Colonic mucosa (tissue), 4 donors: ENCODE measurements at regions not wholly inside any gene's neighbourhood (a gene's known extent, or its start where the extent isn't known, plus 50 kb on each side); places are given as distances from the start of the nearest gene placed in this dataset.

Experiments used
- DNase-seq: peaks from one replicate; pipeline ENCODE4 v3.0.0-alpha.2; 2020
- H3K27ac ChIP-seq: fragments of 200-600 bp; one replicate; pipeline ENCODE4 v1.8.0; 2021
- H3K27me3 ChIP-seq: fragments of 200-600 bp; one replicate; pipeline ENCODE4 v1.8.0; 2021
- H3K36me3 ChIP-seq: fragments of 200-600 bp; one replicate; pipeline ENCODE4 v1.8.0; 2021
- H3K4me1 ChIP-seq: fragments of 200-600 bp; one replicate; pipeline ENCODE4 v1.8.0; 2021; ENCODE audit warnings: mild to moderate bottlenecking
- H3K4me3 ChIP-seq: fragments of 200-600 bp; one replicate; pipeline ENCODE4 v1.8.0; 2021
- H3K9ac ChIP-seq, 2 donors: one replicate each; pipeline ENCODE4 v1.7.0; 2013; ENCODE audit warnings: control low read depth in 2 of 2, low read depth in 2 of 2, low read length in 2 of 2
- H3K9me3 ChIP-seq: fragments of 200-600 bp; one replicate; pipeline ENCODE4 v1.8.0; 2021
- CTCF ChIP-seq: fragments of 200-600 bp; IDR thresholded peaks from one replicate; pipeline ENCODE4 v1.8.0; 2022; ENCODE audit warnings: antibody characterized with exemption, mild to moderate bottlenecking
- intact Hi-C: fragments of 100-400 bp; cut with DNase I; formaldehyde crosslinking; loops from one replicate; pipeline ENCODE4 v1.14.1; 2022
- donor health status: healthy.
- donor health status: DM: no; HTN: no; CAD: no.
- donor health status: DM: no; HTN: no; CAD: no.

- no peak for DNase-seq
- Histone ChIP-seq H3K36me3 (no peaks in the 10 kb centered on the region), H3K9ac (no peak overlapping the region), H3K9me3 (no peaks in the 10 kb centered on the region), H3K27ac (no peak overlapping the region), H3K4me1 (no peaks in the 10 kb centered on the region), H3K27me3 (no peaks in the 10 kb centered on the region), H3K4me3 (no peak overlapping the region)
- intact Hi-C loops: no loop called here
- no peak for TF ChIP-seq CTCF
Measured at GRCh38 chr10:53025172-53025711, 252.7 kb upstream of the MBL2 start.

GRCh38 chr10:53023411-53023810 is 250.8 kb upstream of the MBL2 start:
- intact Hi-C loops: no loop called here
- Histone ChIP-seq H3K27ac (no peak overlapping the region), H3K36me3 (no peaks in the 10 kb centered on the region), H3K27me3 (no peaks in the 10 kb centered on the region), H3K4me3 (no peak overlapping the region), H3K9ac (no peak overlapping the region), H3K9me3 (no peaks in the 10 kb centered on the region), H3K4me1 (no peaks in the 10 kb centered on the region)
- no peak for DNase-seq
- TF ChIP-seq CTCF: no peak

- TF ChIP-seq CTCF: no peak
- no peak for DNase-seq
- no peaks in the 10 kb centered on the region for H3K4me1 ChIP-seq
- intact Hi-C loops: no loop called here
- no peak overlapping the region for H3K27ac ChIP-seq
- no peaks in the 10 kb centered on the region for H3K9me3 ChIP-seq
- no peaks in the 10 kb centered on the region for H3K27me3 ChIP-seq
- H3K36me3 ChIP-seq: no peaks in the 10 kb centered on the region
- no peak overlapping the region for H3K4me3 ChIP-seq
- no peak overlapping the region for H3K9ac ChIP-seq
Measured at GRCh38 chr10:53022611-53023088, 250.1 kb upstream of the MBL2 start.

GRCh38 chr10:53013201-53013810 is 240.7 kb upstream of the MBL2 start:
- TF ChIP-seq CTCF: no peak
- no peak overlapping the region for H3K4me3 ChIP-seq
- intact Hi-C loops: no loop called here
- no peak for DNase-seq
- no peak overlapping the region for H3K27ac ChIP-seq
- H3K36me3 ChIP-seq: no peaks in the 10 kb centered on the region
- no peaks in the 10 kb centered on the region for H3K27me3 ChIP-seq
- no peaks in the 10 kb centered on the region for H3K9me3 ChIP-seq
- H3K4me1 ChIP-seq: no peaks in the 10 kb centered on the region
- no peak overlapping the region for H3K9ac ChIP-seq

GRCh38 chr10:53009961-53010907 is 237.7 kb upstream of the MBL2 start:
- no peaks in the 10 kb centered on the region for H3K4me1 ChIP-seq
- DNase-seq: no peak
- TF ChIP-seq CTCF: no peak
- no peaks in the 10 kb centered on the region for H3K36me3 ChIP-seq
- H3K9ac ChIP-seq: no peak overlapping the region
- intact Hi-C loops: no loop called here
- no peaks in the 10 kb centered on the region for H3K9me3 ChIP-seq
- H3K4me3 ChIP-seq: no peak overlapping the region
- H3K27ac ChIP-seq: no peak overlapping the region
- H3K27me3 ChIP-seq: no peaks in the 10 kb centered on the region
